GM10266 (cell line): ENCODE measurements at regions not wholly inside any gene's neighbourhood (a gene's known extent, or its start where the extent isn't known, plus 50 kb on each side); places are given as distances from the start of the nearest gene placed in this dataset.

ENCODE experiments used
- DNase-seq: peaks from one replicate; pipeline ENCODE4 v3.0.0; 2012; ENCODE audit errors: extremely low spot score
- CTCF ChIP-seq: IDR thresholded peaks from 2 replicates; pipeline ENCODE4 v1.5.1; 2012; ENCODE audit warnings: mild to moderate bottlenecking, low read depth; ENCODE audit not compliant: control insufficient read depth, insufficient read depth; ENCODE audit errors: missing control alignments

DNA sequence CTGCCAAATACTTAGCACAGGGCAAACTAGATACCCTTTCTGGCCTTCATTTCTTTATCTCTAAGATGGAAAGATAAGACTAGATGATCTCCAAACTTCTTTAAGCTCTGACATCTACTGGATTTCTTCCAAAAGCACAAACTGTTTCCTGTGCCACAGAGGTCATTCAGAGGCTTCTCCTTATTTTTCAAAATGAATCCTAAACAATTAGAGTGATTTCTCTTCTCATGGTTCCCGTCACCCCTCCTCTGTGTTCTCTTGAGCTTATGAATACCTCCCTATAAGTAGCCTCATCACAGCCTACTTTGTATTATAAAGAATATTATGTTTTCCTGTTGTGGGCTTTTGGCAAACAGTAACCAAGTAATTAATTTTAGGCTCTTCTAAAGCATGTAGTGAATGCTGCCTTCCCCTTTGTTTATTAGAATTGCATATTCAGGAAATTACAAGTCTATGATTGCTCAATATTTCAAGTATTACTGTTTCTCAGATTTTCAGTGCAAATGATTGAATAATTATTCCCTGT, 179.5 kb downstream of the REEP3 start:
- no peak for TF ChIP-seq CTCF
- no peak for DNase-seq

DNA sequence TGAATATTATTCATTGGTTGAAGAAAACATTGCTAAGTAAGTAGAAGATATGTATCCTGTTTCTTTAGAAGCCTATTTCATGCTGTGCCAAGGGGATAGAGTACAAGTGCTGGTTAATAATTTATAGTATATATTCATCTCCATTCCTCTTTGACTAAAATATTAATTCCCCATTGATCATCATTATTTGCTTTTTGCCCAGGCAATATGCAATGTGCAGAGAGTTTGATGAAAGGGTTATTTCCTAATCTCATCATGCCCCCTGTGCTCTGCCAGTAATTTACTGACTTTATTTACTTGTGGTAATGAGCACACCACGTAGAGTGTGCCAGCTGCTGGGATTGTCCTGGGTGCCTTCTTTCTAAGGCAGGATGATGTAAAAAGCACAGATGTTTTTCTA, 180.9 kb downstream of the REEP3 start:
- no peak for TF ChIP-seq CTCF
- no peak for DNase-seq

- no peak for TF ChIP-seq CTCF
- DNase-seq = no peak
Observed at GRCh38 chr10:63703113-63703670, 182.0 kb downstream of the REEP3 start.

GRCh38 chr10:63703740-63704345, 182.6 kb downstream of the REEP3 start:
- no peak for TF ChIP-seq CTCF
- no peak for DNase-seq

GRCh38 chr10:63707254-63707910, 186.2 kb downstream of the REEP3 start:
- no peak for TF ChIP-seq CTCF
- peak; percentile 51 for DNase-seq

- no peak for TF ChIP-seq CTCF
- no peak for DNase-seq
Observed at GRCh38 chr10:63708421-63708820, 187.2 kb downstream of the REEP3 start.

GRCh38 chr10:63710703-63711102, 189.5 kb downstream of the REEP3 start:
- peak; percentile 14 for DNase-seq
- TF ChIP-seq CTCF = no peak
